KMS-11 (cell line): ENCODE measurements at regions not wholly inside any gene's neighbourhood (a gene's known extent, or its start where the extent isn't known, plus 50 kb on each side); places are given as distances from the start of the nearest gene placed in this dataset.

Experiments
- H2AFZ ChIP-seq: fragments of 200-600 bp; sonication (generic); 2 replicates; pipeline ENCODE4 v1.6.1; 2016; ENCODE audit warnings: antibody characterized with exemption, mixed run types, low read depth
- H3K27ac ChIP-seq: fragments of 200-600 bp; sonication (generic); 2 replicates; pipeline ENCODE4 v1.6.1; 2016; ENCODE audit warnings: mild to moderate bottlenecking, mixed run types
- H3K27me3 ChIP-seq: fragments of 200-600 bp; sonication (generic); 2 replicates; pipeline ENCODE4 v1.6.1; 2017; ENCODE audit warnings: mild to moderate bottlenecking, low read depth, mixed run types, moderate library complexity; ENCODE audit not compliant: insufficient read depth
- H3K36me3 ChIP-seq: fragments of 200-600 bp; sonication (generic); 2 replicates; pipeline ENCODE4 v1.6.1; 2017; ENCODE audit warnings: mild to moderate bottlenecking, mixed run types; ENCODE audit not compliant: insufficient read depth
- H3K4me1 ChIP-seq: fragments of 200-600 bp; sonication (generic); 2 replicates; pipeline ENCODE4 v1.6.1; 2016; ENCODE audit warnings: mild to moderate bottlenecking, low read depth, mixed run types; ENCODE audit not compliant: poor library complexity, severe bottlenecking
- H3K4me2 ChIP-seq: fragments of 200-600 bp; sonication (generic); 2 replicates; pipeline ENCODE4 v1.7.0; 2016; ENCODE audit warnings: mild to moderate bottlenecking, mixed run types
- H3K4me3 ChIP-seq: fragments of 200-600 bp; sonication (generic); IDR thresholded peaks from 2 replicates; pipeline ENCODE4 v1.6.1; 2017; ENCODE audit warnings: low read depth, low read length, mixed read lengths; ENCODE audit not compliant: insufficient read depth
- H3K79me2 ChIP-seq: fragments of 200-600 bp; sonication (generic); 2 replicates; pipeline ENCODE4 v1.6.1; 2016; ENCODE audit warnings: low read depth, mixed run types; ENCODE audit not compliant: insufficient read depth
- H3K9ac ChIP-seq: fragments of 200-600 bp; sonication (generic); 2 replicates; pipeline ENCODE4 v1.6.1; 2016; ENCODE audit warnings: mild to moderate bottlenecking, mixed run types
- H4K20me1 ChIP-seq: fragments of 200-600 bp; sonication (generic); 2 replicates; pipeline ENCODE4 v1.6.1; 2016; ENCODE audit warnings: mild to moderate bottlenecking, mixed run types; ENCODE audit not compliant: insufficient read depth
- TF ChIP-seq, protein P1 (sequence below): fragments of 200-600 bp; sonication (generic); conservative IDR thresholded peaks from 2 replicates; pipeline ENCODE4 v1.6.1; 2017; ENCODE audit warnings: low read depth, mild to moderate bottlenecking, antibody characterized with exemption, low read length, moderate library complexity, mixed read lengths

DNA sequence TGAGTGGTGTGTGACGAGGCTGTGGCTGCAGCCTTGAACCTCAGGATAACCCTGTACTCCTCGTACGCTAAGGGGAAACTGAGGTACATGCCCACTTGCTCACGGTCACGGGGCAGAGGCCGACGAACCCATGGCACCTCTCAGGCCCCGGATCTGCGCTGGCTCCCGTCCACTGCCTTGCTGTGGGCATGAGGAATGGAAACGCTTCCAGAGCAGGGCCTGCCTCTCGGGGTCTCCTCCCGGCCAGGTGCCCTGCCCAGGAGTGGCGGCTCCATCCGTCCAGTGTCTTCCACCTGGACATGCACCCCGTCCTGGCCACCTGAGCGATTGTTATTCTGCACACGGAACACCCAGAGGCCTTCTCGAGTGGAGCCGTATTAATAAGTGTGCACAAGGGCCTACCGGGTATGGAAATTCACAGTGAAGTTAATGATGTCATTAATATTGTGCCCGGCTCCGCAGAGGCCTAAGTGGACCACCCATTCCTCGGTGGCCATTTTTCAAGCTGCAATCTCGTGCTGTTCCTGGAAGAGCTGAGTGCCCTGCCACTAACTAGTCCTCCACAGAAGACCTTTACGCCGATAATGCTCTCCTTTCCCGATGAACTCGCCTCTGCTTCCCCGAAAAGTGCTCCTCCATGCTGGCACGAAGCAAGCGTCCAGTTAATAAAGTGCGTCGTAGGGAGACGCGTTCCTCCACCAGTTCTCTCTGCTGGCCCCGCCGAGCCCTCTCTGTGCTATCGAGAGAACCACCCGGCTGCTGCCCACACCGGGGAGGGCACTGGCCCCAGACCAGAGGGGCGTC, 927.9 kb downstream of the BRD1 start:
- no peaks in the 10 kb centered on the region for H3K4me1 ChIP-seq

DNA sequence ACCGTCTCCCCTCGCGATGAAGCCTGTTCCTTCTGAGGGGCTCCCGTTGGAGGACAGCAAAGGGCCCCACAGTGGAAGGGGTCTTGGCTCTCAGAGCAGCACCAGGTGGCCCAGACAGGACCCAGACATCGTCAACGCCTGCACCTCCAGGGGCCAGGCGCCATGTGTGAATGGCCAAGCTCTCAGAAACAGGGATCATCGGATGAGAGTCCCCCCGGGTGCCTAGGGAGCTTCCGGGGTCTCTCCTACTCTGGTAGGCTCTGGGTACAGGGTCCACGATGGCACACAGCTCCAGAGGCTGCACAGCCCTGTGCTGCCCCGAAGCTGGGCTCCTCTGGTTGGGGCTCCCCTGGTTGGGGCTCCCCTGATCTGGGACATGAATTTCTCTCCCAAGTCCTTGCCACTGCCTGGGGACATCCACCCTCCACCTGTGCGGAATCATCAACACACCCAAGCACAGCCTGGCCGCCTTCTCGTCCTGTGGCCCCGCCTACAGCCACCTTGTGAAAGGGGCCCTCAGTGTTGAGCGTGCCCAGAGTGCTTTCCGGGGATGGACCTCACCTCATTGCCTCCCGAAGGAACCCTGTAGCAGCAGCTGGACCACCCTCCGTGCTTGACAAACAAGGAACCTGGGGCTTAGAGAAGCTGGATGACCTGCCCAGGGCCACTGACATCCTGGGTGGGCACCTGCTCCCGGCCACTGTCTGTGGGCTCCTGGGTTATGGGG, 929.0 kb downstream of the BRD1 start:
- Histone ChIP-seq H3K9ac (no peak overlapping the region), H3K36me3 (no peaks in the 10 kb centered on the region), H3K27me3 (no peaks in the 10 kb centered on the region), H3K4me1 (no peaks in the 10 kb centered on the region), H3K4me3 (no peak overlapping the region), H2AFZ (no peak overlapping the region), H4K20me1 (no peaks in the 10 kb centered on the region), H3K79me2 (no peaks in the 10 kb centered on the region), H3K27ac (no peak overlapping the region), H3K4me2 (no peak overlapping the region)
- TF ChIP-seq, protein P1, sequence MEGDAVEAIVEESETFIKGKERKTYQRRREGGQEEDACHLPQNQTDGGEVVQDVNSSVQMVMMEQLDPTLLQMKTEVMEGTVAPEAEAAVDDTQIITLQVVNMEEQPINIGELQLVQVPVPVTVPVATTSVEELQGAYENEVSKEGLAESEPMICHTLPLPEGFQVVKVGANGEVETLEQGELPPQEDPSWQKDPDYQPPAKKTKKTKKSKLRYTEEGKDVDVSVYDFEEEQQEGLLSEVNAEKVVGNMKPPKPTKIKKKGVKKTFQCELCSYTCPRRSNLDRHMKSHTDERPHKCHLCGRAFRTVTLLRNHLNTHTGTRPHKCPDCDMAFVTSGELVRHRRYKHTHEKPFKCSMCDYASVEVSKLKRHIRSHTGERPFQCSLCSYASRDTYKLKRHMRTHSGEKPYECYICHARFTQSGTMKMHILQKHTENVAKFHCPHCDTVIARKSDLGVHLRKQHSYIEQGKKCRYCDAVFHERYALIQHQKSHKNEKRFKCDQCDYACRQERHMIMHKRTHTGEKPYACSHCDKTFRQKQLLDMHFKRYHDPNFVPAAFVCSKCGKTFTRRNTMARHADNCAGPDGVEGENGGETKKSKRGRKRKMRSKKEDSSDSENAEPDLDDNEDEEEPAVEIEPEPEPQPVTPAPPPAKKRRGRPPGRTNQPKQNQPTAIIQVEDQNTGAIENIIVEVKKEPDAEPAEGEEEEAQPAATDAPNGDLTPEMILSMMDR = no peak

More for the DNA sequence above, 927.9 kb downstream of the BRD1 start:
- H2AFZ ChIP-seq = no peak overlapping the region
- H3K9ac ChIP-seq = no peak overlapping the region
- no peaks in the 10 kb centered on the region for H3K27me3 ChIP-seq
- TF ChIP-seq, protein P1 = no peak
- no peak overlapping the region for H3K4me3 ChIP-seq
- H3K4me2 ChIP-seq = no peak overlapping the region
- H3K36me3 ChIP-seq = no peaks in the 10 kb centered on the region
- H4K20me1 ChIP-seq = no peaks in the 10 kb centered on the region
- H3K79me2 ChIP-seq = no peaks in the 10 kb centered on the region
- H3K27ac ChIP-seq = no peak overlapping the region

DNA sequence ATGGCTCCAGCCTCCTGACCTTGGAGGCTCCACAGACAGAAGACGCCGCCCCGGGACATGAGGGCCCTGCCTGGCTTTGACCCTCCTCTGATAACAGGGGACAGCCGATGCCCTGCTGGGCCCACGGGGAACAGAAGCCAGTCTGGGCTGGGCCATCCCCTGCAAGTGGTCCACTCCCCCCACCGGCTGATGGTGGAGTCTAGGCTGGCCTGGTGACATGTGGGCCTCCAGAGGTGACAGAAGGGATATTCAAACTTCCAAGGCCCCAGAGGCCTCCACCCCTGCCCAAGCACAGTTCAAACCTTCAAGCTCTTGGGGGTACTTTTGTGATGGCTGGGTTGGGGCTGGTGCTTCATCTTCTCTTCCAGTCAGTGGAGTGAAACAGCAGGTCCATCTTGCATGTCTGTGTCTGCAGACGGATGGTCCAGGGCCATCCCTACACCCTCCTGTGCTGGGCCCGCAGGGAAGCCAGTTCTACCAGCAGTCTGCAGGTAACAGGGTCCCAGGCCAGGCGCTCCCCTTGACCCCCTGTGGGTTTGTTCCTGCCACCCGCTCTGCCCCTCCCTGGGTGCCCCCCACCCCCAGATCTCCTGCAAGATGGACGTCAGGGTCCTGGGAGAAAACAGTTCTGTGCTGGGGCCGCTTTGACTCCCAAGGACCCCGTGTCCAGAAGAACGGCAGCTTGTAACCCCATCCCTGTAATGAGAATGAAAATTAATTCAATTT, 929.9 kb downstream of the BRD1 start:
- TF ChIP-seq, protein P1 = no peak
- Histone ChIP-seq H2AFZ (no peak overlapping the region), H3K36me3 (no peaks in the 10 kb centered on the region), H3K4me2 (no peak overlapping the region), H3K27ac (no peak overlapping the region), H3K4me3 (no peak overlapping the region), H3K4me1 (no peaks in the 10 kb centered on the region), H3K27me3 (no peaks in the 10 kb centered on the region), H3K9ac (no peak overlapping the region), H3K79me2 (no peaks in the 10 kb centered on the region), H4K20me1 (no peaks in the 10 kb centered on the region)

DNA sequence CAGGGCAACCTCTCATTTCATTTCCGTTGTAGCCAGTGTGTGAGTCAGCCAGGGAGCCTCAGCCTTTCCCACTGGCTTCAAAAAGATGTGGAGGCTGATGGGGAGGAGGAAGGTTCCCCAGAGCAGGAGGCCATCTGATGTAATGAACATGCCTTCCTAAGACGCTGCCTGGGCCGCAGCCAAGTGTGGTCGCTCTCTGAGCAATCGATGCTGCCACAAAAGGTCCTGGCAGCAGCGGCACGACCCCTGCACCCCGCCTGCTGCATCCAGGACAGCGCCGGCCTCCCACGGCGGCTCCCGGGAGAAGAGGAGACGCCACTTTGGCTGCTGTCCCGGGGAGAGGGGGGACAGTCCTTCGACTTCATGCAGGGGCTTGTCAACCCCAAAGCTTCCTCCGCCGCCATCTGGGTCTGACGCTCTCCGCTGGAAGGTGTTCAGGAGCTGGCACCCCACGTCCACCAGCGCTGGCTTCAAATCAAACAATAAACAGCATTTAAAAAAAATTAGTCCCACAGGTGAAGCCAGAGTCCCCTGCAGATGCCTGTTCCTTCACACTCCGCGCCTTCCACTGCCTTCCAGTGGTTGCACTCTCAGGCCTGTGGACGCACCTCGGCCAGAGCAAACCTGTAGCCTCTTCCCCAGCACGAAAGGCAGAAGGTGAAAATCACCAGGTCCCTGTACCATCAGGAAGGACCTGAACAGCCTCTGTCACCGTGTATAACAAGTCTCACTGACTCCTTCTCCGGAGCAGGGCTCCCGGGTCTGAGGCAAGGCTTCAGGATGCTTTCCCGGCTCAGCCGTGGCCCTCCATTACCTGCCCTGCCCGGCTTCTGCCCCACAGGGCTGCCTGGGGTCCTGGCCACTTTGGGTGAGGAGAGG, 930.7 kb downstream of the BRD1 start:
- H2AFZ ChIP-seq = no peak overlapping the region
- H3K27ac ChIP-seq = no peak overlapping the region
- H3K79me2 ChIP-seq = no peaks in the 10 kb centered on the region
- no peaks in the 10 kb centered on the region for H3K4me1 ChIP-seq
- H4K20me1 ChIP-seq = no peaks in the 10 kb centered on the region
- H3K4me3 ChIP-seq = no peak overlapping the region
- H3K4me2 ChIP-seq = no peak overlapping the region
- TF ChIP-seq, protein P1 = no peak
- H3K36me3 ChIP-seq = no peaks in the 10 kb centered on the region
- no peak overlapping the region for H3K9ac ChIP-seq
- H3K27me3 ChIP-seq = no peaks in the 10 kb centered on the region
